H1 (cell line): ENCODE measurements at regions not wholly inside any gene's neighbourhood (a gene's known extent, or its start where the extent isn't known, plus 50 kb on each side); places are given as distances from the start of the nearest gene placed in this dataset.

ENCODE experiments used
- BCL11A ChIP-seq, 2 experiments: IDR thresholded peaks; one replicate each; pipeline ENCODE4 v1.6.1; 2011; ENCODE audit warnings: low read depth in 2 of 2, low read length in 2 of 2, mild to moderate bottlenecking in 2 of 2
- HDAC2 ChIP-seq, 2 experiments: fragments of 300-600 bp in 1 of 2; sonication (generic) in 1 of 2; IDR thresholded peaks; 2 replicates each; pipeline ENCODE4 v1.6.1; 2011 to 2012; ENCODE audit warnings: low read depth in 2 of 2, low read length in 2 of 2, mild to moderate bottlenecking in 2 of 2, moderate library complexity in 2 of 2, borderline replicate concordance in 1 of 2, inconsistent platforms in 1 of 2
- HDAC6 ChIP-seq: IDR thresholded peaks from one replicate; pipeline ENCODE4 v1.7.1; 2012; ENCODE audit warnings: low read depth, mild to moderate bottlenecking, inconsistent platforms, low read length, moderate library complexity

DNA sequence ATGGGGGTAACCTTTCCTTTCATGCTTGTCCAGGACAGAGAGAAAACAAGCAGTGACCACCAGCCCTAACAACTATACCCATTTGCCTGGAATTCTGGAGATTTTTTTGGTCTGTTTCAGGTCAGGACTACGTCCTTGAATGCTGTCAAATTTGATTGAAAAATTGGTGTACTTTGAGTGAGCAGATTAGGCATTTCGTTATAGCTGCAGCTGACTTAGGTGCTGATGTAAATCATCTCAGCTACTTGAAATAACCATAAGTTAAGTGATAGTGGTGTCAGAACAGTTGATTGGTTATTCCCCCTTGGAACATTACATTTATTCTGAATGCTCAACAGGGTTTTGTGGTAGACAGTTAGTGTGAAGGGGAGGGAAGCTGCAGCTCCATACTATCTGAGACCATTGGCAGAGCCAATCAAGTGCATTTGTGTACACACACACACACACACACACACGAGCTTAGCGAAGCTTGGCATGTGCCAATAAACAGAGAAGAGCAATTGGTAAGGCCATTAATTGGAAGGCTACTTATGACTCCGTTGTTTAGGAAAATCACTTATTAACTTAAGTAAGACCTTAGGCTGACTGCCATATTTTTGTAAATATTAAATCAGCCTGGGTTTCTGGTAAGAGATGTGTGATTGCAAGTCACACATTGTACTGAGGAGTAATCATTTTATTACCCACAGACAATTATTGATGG, 447.8 kb downstream of the MFSD1 start (continued):
- TF ChIP-seq BCL11A (IDR thresholded peaks at IDR 0.05; ENCODE audit: low read depth in 2 of 2, low read length in 2 of 2) (no peak), HDAC6 (no peak), HDAC2 (IDR thresholded peaks at IDR 0.05; ENCODE audit: borderline replicate concordance in 1 of 2, low read depth in 2 of 2, low read length in 2 of 2) (no peak)
